Panc1 (cell line): ENCODE measurements at regions not wholly inside any gene's neighbourhood (a gene's known extent, or its start where the extent isn't known, plus 50 kb on each side); places are given as distances from the start of the nearest gene placed in this dataset.
"Not testable (repeated sequence)": the region's sequence is repeated elsewhere in the genome, so short reads cannot be mapped to it uniquely, and the experiment has no call there.

Experiments used
- CTCF ChIP-seq: fragments of 450-650 bp; IDR thresholded peaks from 2 replicates; pipeline ENCODE4 v1.5.1; 2017; ENCODE audit warnings: mild to moderate bottlenecking
- SIN3A ChIP-seq: IDR thresholded peaks from 2 replicates; pipeline ENCODE4 v1.6.1; 2012; ENCODE audit warnings: low read depth, mild to moderate bottlenecking, low read length, moderate library complexity, borderline replicate concordance; ENCODE audit not compliant: insufficient read depth

GRCh38 chr2:89061174-89061573, 369.7 kb downstream of the RPIA start:
- not testable (repeated sequence) for TF ChIP-seq CTCF, SIN3A
